Peyer's patch (tissue), 4 donors: ENCODE measurements at regions not wholly inside any gene's neighbourhood (a gene's known extent, or its start where the extent isn't known, plus 50 kb on each side); places are given as distances from the start of the nearest gene placed in this dataset.

Experiments
- CTCF ChIP-seq, 6 experiments: fragments of 450-650 bp in 4 of 6; fragments of 200-600 bp in 2 of 6; sonication (generic) in 1 of 6; IDR thresholded peaks; one replicate each; pipeline ENCODE4 v1.5.1; 2017 to 2019; ENCODE audit warnings: antibody characterized with exemption in 6 of 6, mild to moderate bottlenecking in 3 of 6, moderate library complexity in 1 of 6
- POLR2A ChIP-seq, 2 donors: fragments of 450-650 bp; IDR thresholded peaks; one replicate each; pipeline ENCODE4 v1.5.1; 2017; ENCODE audit warnings: antibody characterized with exemption in 2 of 2, mild to moderate bottlenecking in 2 of 2, moderate library complexity in 2 of 2

- TF ChIP-seq CTCF (IDR thresholded peaks at IDR 0.05) (no peak), POLR2A (IDR thresholded peaks at IDR 0.05) (no peak)
These were observed 255.9 kb downstream of the KCNC2 start for GRCh38 chr12:74953697-74954096.
